H9 (cell line): ENCODE measurements at regions not wholly inside any gene's neighbourhood (a gene's known extent, or its start where the extent isn't known, plus 50 kb on each side); places are given as distances from the start of the nearest gene placed in this dataset.

Experiments
- DNase-seq: peaks from one replicate; pipeline ENCODE4 v3.0.0-alpha.2; 2017
- H2AFZ ChIP-seq: one replicate; pipeline ENCODE4 v1.6.1; 2013; ENCODE audit warnings: mild to moderate bottlenecking, low read length, control low read depth, moderate library complexity
- H2AK5ac ChIP-seq: 2 replicates; pipeline ENCODE4 v1.6.1; 2013; ENCODE audit warnings: low read length, control low read depth, mixed read lengths; ENCODE audit not compliant: insufficient read length
- H2BK120ac ChIP-seq: one replicate; pipeline ENCODE4 v1.6.1; 2013; ENCODE audit warnings: low read depth, mild to moderate bottlenecking, low read length, control low read depth, inconsistent platforms; ENCODE audit not compliant: poor library complexity, severe bottlenecking
- H2BK12ac ChIP-seq: 2 replicates; pipeline ENCODE4 v1.6.1; 2013; ENCODE audit warnings: low read length, control low read depth, mixed read lengths, low read depth; ENCODE audit not compliant: insufficient read length
- H2BK15ac ChIP-seq: 2 replicates; pipeline ENCODE4 v1.6.1; 2013; ENCODE audit warnings: low read depth, low read length, control low read depth
- H2BK20ac ChIP-seq: one replicate; pipeline ENCODE4 v1.6.1; 2013; ENCODE audit warnings: low read depth, mild to moderate bottlenecking, low read length, control low read depth, inconsistent platforms; ENCODE audit not compliant: poor library complexity, severe bottlenecking
- H2BK5ac ChIP-seq: 2 replicates; pipeline ENCODE4 v1.6.1; 2013; ENCODE audit warnings: low read length, control low read depth, mixed read lengths; ENCODE audit not compliant: insufficient read length
- H3K14ac ChIP-seq: 2 replicates; pipeline ENCODE4 v1.6.1; 2013; ENCODE audit warnings: low read length, control low read depth; ENCODE audit not compliant: insufficient read depth
- H3K18ac ChIP-seq: 2 replicates; pipeline ENCODE4 v1.6.1; 2013; ENCODE audit warnings: low read depth, mild to moderate bottlenecking, mixed read lengths, low read length, control low read depth; ENCODE audit not compliant: insufficient read length
- H3K23ac ChIP-seq: 2 replicates; pipeline ENCODE4 v1.6.1; 2013; ENCODE audit warnings: low read length, control low read depth, mixed read lengths, low read depth; ENCODE audit not compliant: insufficient read length
- H3K23me2 ChIP-seq: 2 replicates; pipeline ENCODE4 v1.6.1; 2013; ENCODE audit warnings: low read depth, mild to moderate bottlenecking, mixed read lengths, low read length, control low read depth; ENCODE audit not compliant: insufficient read length, poor library complexity, severe bottlenecking
- H3K27ac ChIP-seq: 2 replicates; pipeline ENCODE4 v1.5.1; 2013; ENCODE audit warnings: low read length, control low read depth, mixed read lengths, low read depth; ENCODE audit not compliant: insufficient read length
- H3K27me3 ChIP-seq: 2 replicates; pipeline ENCODE4 v1.6.1; 2013; ENCODE audit warnings: low read length, control low read depth, inconsistent platforms; ENCODE audit not compliant: insufficient read depth
- H3K4ac ChIP-seq: 2 replicates; pipeline ENCODE4 v1.6.1; 2013; ENCODE audit warnings: low read depth, mild to moderate bottlenecking, control low read depth, inconsistent platforms, low read length, moderate library complexity
- H3K4me1 ChIP-seq: 2 replicates; pipeline ENCODE4 v1.6.1; 2013; ENCODE audit warnings: low read length, control low read depth, inconsistent platforms; ENCODE audit not compliant: insufficient read depth
- H3K4me2 ChIP-seq: 2 replicates; pipeline ENCODE4 v1.6.1; 2013; ENCODE audit warnings: low read length, control low read depth, mixed read lengths; ENCODE audit not compliant: insufficient read length, insufficient read depth
- H3K56ac ChIP-seq: 2 replicates; pipeline ENCODE4 v1.6.1; 2013; ENCODE audit warnings: low read depth, mild to moderate bottlenecking, mixed read lengths, low read length, control low read depth; ENCODE audit not compliant: insufficient read length
- H3K79me1 ChIP-seq: 2 replicates; pipeline ENCODE4 v1.6.1; 2013; ENCODE audit warnings: low read depth, mild to moderate bottlenecking, moderate library complexity, low read length, control low read depth, inconsistent platforms; ENCODE audit not compliant: insufficient read depth, poor library complexity, severe bottlenecking
- H3K79me2 ChIP-seq: 2 replicates; pipeline ENCODE4 v1.6.1; 2013; ENCODE audit warnings: low read length, control low read depth, inconsistent platforms; ENCODE audit not compliant: insufficient read depth
- H3K9ac ChIP-seq: 2 replicates; pipeline ENCODE4 v1.6.1; 2013; ENCODE audit warnings: low read length, control low read depth, mixed read lengths; ENCODE audit not compliant: insufficient read length; ENCODE audit errors: extremely low read depth
- H3K9me3 ChIP-seq: one replicate; pipeline ENCODE4 v1.6.1; 2013; ENCODE audit warnings: low read depth, low read length, inconsistent platforms; ENCODE audit not compliant: control insufficient read depth
- H3T11ph ChIP-seq: one replicate; pipeline ENCODE4 v1.6.1; 2013; ENCODE audit warnings: mild to moderate bottlenecking, low read length, control low read depth, inconsistent platforms
- H4K20me1 ChIP-seq: one replicate; pipeline ENCODE4 v1.6.1; 2013; ENCODE audit not compliant: control insufficient read depth, insufficient read length, insufficient read depth
- H4K5ac ChIP-seq: 2 replicates; pipeline ENCODE4 v1.6.1; 2013; ENCODE audit warnings: low read depth, mild to moderate bottlenecking, mixed read lengths, low read length, control low read depth; ENCODE audit not compliant: insufficient read length
- H4K8ac ChIP-seq: replicated peaks from 2 replicates; pipeline ENCODE4 v1.6.1; 2013; ENCODE audit warnings: low read length, control low read depth, mixed read lengths, low read depth; ENCODE audit not compliant: insufficient read length
- H4K91ac ChIP-seq: 2 replicates; pipeline ENCODE4 v1.6.1; 2013; ENCODE audit warnings: low read depth, mild to moderate bottlenecking, moderate library complexity, mixed read lengths, low read length, control low read depth; ENCODE audit not compliant: insufficient read length
- H3K27ac Mint-ChIP-seq, 3 experiments: 2 replicates in 2 of 3; 3 replicates in 1 of 3; pipeline ENCODE4 v1.8.0; 2020 to 2021; ENCODE audit warnings: mixed read lengths in 3 of 3, mild to moderate bottlenecking in 1 of 3, moderate library complexity in 1 of 3
- H3K27me3 Mint-ChIP-seq: 2 replicates; pipeline ENCODE4 v1.8.0; 2021; ENCODE audit warnings: low read depth, mild to moderate bottlenecking, moderate library complexity, mixed read lengths
- H3K36me3 Mint-ChIP-seq, 3 experiments: 2 replicates in 2 of 3; 3 replicates in 1 of 3; pipeline ENCODE4 v1.8.0; 2020 to 2021; ENCODE audit warnings: low read depth in 3 of 3, mixed read lengths in 3 of 3; ENCODE audit not compliant: insufficient read depth in 1 of 3
- H3K4me1 Mint-ChIP-seq, 2 experiments: 2 replicates each; pipeline ENCODE4 v1.8.0; 2020; ENCODE audit warnings: mixed read lengths in 2 of 2
- H3K4me3 Mint-ChIP-seq, 2 experiments: 2 replicates in 1 of 2; 3 replicates in 1 of 2; pipeline ENCODE4 v1.8.0; 2020 to 2021; ENCODE audit warnings: mild to moderate bottlenecking in 2 of 2, mixed read lengths in 2 of 2, moderate library complexity in 1 of 2
- H3K9me3 Mint-ChIP-seq, 2 experiments: 2 replicates in 1 of 2; 3 replicates in 1 of 2; pipeline ENCODE4 v1.8.0; 2020; ENCODE audit warnings: mild to moderate bottlenecking in 2 of 2, mixed read lengths in 2 of 2, moderate library complexity in 1 of 2
- WGBS: extraction: QIAGEN DNeasy Blood & Tissue Kit; methylation state at CpG from one replicate; pipeline ENCODE4 v1.1.7; 2013; ENCODE audit warnings: missing lambda C conversion rate, low lambda C conversion rate, mixed read lengths; ENCODE audit not compliant: insufficient read length; ENCODE audit errors: extremely low coverage; 5-methylcytosine and 5-hydroxymethylcytosine counted together
- TF ChIP-seq, protein P1 (sequence below): fragments of 200-600 bp; sonication (generic); conservative IDR thresholded peaks from 3 replicates; pipeline ENCODE4 v1.8.0; 2021; ENCODE audit warnings: antibody characterized with exemption, mild to moderate bottlenecking

DNA sequence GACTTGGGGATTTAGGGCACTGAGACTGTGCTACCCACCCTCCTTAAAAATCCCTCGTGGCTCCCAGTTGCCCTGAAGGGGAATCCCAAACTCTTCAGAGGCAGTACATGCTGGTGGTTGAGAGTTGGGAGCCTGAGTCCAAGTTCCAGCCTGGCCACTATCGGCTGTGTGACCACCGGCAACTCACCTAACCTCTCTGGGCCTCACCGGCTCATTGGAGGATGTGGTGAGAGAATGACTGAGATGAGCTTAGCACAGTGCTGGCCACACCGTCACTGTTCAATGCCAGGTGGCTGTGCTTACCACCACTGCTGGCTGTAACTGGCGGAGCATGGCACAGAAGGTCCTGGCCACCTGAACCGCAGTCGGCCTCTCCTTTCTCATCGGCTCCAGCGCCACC, 200.2 kb downstream of the C9orf50 start:
- H3K56ac ChIP-seq = no peak overlapping the region
- TF ChIP-seq, protein P1, sequence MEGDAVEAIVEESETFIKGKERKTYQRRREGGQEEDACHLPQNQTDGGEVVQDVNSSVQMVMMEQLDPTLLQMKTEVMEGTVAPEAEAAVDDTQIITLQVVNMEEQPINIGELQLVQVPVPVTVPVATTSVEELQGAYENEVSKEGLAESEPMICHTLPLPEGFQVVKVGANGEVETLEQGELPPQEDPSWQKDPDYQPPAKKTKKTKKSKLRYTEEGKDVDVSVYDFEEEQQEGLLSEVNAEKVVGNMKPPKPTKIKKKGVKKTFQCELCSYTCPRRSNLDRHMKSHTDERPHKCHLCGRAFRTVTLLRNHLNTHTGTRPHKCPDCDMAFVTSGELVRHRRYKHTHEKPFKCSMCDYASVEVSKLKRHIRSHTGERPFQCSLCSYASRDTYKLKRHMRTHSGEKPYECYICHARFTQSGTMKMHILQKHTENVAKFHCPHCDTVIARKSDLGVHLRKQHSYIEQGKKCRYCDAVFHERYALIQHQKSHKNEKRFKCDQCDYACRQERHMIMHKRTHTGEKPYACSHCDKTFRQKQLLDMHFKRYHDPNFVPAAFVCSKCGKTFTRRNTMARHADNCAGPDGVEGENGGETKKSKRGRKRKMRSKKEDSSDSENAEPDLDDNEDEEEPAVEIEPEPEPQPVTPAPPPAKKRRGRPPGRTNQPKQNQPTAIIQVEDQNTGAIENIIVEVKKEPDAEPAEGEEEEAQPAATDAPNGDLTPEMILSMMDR = no peak
- no peaks in the 10 kb centered on the region for H3K23me2 ChIP-seq
- no peak overlapping the region for H4K5ac ChIP-seq
- H3K9me3 ChIP-seq = no peaks in the 10 kb centered on the region
- no peaks in the 10 kb centered on the region for H4K20me1 ChIP-seq
- no peaks in the 10 kb centered on the region for H3K79me1 ChIP-seq
- H3K27ac ChIP-seq = no peak overlapping the region
- H4K8ac ChIP-seq = no peak overlapping the region
- no peak overlapping the region for H2AFZ ChIP-seq
- no peak overlapping the region for H3K18ac ChIP-seq
- no peaks in the 10 kb centered on the region for H3K79me2 ChIP-seq
- no peak overlapping the region for H4K91ac ChIP-seq
- H3K4me2 ChIP-seq = no peak overlapping the region
- Mint-ChIP-seq H3K27ac (no peak overlapping the region; a peak in 1 of 7 replicates), H3K9me3 (no peaks in the 10 kb centered on the region; a peak in 1 of 5 replicates), H3K4me3 (no peak overlapping the region), H3K36me3 (no peaks in the 10 kb centered on the region), H3K27me3 (peaks cover 12% of the 10 kb centered on the region), H3K4me1 (peaks cover 8 to 22% of the 10 kb centered on the region in 2 experiments)
- H2AK5ac ChIP-seq = no peak overlapping the region
- H2BK15ac ChIP-seq = no peak overlapping the region
- H2BK12ac ChIP-seq = no peak overlapping the region
- no peak overlapping the region for H3T11ph ChIP-seq
- H3K14ac ChIP-seq = no peak overlapping the region
- no peak overlapping the region for H3K4ac ChIP-seq
- H3K4me1 ChIP-seq = no peaks in the 10 kb centered on the region
- no CpG with 5 or more reads among the region's 10 CpGs for WGBS
- no peak for DNase-seq
- no peak overlapping the region for H2BK20ac ChIP-seq
- H3K27me3 ChIP-seq = no peaks in the 10 kb centered on the region
- no peak overlapping the region for H2BK5ac ChIP-seq
- H3K23ac ChIP-seq = no peak overlapping the region
- no peak overlapping the region for H2BK120ac ChIP-seq
- no peak overlapping the region for H3K9ac ChIP-seq
